NCI-H82 (cell line): ENCODE measurements at regions not wholly inside any gene's neighbourhood (a gene's known extent, or its start where the extent isn't known, plus 50 kb on each side); places are given as distances from the start of the nearest gene placed in this dataset.
"Not testable (repeated sequence)": the region's sequence is repeated elsewhere in the genome, so short reads cannot be mapped to it uniquely, and the experiment has no call there.

ENCODE experiments used
- DNase-seq: peaks from one replicate; lab custom pipeline; 2025; lab: John Stamatoyannopoulos, UW

DNA sequence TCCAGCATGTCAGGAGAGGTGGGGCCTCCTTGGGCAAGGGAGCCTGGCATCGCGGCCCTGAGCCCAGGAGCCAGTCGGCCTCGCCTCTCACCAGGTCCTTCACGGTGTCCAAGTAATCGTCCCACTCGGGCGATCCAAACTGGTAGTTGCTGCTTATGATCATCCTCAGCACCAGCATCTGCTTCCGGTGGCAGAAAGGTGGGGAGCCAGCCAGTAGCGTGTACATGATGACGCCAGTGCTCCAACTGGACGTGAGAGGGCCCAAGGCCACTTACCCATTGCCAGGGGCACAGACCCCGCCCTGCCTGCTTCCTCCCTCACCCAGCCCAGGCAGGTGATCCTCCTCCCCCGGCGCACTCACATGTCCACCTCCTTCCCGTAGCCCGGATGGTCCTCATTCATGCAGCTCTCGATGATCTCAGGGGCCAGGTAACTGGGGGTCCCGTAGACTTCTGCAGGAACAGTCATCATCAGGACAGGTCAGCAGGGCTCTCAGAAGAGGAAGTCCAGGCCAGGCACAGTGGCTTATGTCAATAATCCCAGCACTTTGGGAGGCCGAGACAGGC lies 214.7 kb downstream of the OR4C45 start:
- no peak for DNase-seq

DNA sequence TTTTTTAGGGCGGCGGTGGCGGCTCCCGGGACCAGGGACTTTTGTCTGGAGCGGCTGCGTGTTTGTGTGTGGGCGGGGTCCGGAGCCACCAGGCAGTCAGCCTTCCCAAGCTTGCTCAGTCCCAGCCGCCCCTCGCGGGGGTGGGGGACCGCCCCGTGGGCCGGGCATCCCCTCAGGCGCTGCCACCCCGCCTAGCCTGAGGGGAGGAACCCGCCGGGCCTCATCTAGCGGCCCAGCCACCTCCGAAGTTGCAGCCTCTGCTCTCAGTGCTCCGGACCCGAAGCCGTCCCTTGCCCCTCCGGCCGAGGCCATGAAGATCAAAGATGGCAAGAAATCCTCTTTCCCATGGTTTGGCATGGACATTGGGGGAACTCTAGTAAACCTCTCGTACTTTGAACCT lies 235.2 kb downstream of the OR4C45 start:
- DNase-seq = no peak

DNA sequence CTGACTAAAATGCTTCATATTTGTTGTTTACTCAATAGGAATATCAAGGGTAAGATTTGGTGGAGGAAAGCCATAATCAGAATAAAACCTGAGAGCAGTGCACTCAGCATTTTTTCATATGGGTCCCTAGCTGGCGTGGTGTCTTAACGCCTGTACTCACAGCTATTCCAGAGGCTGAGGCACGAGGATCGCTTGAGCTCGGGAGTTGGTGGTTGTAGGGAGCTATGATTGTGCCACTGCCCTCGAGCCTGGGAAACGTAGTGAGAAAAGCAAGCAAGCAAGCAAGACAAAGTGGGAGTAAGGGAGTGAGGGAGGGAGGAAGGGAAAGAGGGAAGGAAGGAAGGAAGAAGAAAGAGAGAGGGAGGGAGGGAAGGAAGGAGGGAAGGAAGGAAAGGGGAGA lies 242.5 kb downstream of the OR4C45 start:
- no peak for DNase-seq

GRCh38 chr11:50278756-50279155 lies 246.1 kb downstream of the OR4C45 start:
- no peak for DNase-seq

DNA sequence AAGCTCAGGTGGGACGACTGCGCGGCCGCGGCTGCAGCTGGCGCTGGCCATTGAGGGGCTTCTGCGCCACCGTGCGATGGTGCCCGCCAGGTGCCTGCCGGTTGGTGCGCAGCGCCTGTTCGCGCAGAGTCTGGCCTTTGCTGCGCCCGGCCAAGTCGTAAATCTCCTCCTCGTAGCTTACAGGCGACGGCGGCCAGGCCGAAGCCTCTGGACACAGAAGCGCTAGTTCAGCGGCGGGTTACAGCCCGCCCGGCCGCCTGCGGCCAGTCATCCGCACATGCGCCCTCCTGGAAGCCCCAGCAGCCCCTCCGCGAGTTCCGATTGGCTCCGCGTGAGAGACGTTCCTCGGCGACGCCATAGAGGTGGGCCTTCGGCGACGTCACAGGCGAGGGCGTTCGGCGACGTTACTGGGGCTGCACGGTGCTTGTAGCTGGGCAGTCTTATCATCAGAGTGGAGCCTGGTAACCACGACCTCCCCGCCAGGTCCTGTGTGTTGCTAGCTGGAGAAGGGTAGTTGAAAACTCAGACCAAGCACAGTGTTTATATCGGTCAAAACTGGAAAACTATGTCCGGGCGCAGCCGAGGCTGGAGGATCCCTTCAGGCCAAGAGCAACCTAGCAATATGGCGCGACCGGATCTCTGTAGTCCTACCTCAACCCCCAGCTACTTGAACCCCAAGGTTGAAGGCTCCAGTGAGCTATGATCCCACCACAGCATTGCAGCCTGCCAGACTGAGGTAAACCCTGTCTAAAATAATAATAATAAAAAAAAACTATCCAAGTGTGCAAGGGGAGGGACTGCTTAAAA lies 265.7 kb downstream of the OR4C45 start:
- DNase-seq = no peak

DNA sequence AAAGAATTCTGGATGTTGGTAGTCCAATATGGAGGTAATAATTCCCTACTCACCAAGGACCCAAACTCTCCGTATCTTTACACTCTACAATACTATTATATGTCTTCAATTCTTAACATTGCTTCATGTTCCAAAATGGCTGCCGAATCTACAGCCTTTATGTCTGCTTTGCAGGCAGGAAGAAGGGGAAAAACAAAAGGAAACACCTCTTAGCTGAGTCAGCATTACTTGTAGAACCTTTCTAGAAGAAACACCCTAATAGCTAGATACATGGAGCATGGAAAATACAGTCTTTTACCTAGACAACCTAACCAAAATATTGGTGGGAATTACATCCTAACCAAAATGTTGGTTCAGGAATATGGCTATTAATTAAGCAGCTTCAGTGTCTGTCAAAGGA lies 298.0 kb downstream of the OR4C45 start:
- DNase-seq = not testable (repeated sequence)

GRCh38 chr11:50333861-50334260 lies 301.2 kb downstream of the OR4C45 start:
- DNase-seq = no peak

DNA sequence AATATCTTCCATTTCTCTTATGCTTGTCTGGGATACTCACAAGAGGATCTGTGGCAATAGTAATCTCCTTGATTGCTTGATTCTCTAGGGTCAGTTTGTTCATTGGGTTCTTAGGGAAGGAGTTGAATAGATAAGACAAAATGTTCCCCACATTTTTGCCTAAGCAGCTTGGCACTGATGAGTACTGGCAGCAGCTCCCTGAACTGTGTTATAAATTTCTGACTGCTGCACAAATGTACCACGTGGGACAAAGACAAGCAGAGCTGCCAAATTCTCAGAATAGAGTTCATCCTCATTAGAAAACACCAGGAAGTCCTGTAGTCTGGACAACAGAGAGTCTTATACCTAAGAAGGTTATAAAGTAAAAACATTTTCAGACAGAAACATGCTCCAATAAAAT lies 304.8 kb downstream of the OR4C45 start:
- not testable (repeated sequence) for DNase-seq

DNA sequence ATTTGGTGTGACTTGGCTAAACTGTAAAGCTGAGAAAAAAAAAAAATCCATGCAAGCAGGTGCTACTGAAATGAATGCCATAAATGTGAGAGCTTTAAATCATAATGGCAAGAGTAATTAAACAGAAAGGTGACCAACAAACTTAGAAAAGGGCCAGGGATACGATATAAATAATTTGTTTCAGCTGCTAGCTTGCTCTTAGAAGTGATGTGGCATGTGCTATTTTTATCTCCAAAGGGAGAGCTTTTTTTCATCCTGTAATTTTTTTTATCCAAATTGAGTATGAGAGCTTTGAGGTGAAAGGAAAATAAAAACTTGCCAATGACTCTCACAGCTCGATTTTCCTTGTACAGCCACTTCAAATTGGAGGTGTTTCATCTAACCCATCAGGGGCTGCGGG lies 315.3 kb downstream of the OR4C45 start:
- not testable (repeated sequence) for DNase-seq

- no peak for DNase-seq
Observed at GRCh38 chr11:50379484-50379883, 346.8 kb downstream of the OR4C45 start.

DNA sequence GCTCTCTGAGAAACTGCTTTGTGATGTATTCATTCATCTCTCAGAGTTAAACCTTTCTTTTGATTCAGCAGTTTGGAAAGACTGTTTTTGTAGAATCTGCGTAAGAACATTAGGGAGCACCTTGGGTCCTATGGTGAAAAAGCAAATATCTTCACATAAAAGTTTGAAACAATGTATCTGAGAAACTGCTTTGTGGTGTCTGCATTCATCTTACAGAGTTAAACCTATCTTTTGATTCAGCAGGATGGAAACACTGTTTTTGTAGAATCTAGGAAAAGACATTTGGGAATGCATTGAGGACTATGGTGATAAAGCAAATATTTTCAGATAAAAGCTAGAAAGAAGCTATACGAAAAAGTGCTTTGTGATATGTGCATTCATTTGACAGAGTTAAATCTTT lies 361.3 kb downstream of the OR4C45 start:
- DNase-seq = no peak

DNA sequence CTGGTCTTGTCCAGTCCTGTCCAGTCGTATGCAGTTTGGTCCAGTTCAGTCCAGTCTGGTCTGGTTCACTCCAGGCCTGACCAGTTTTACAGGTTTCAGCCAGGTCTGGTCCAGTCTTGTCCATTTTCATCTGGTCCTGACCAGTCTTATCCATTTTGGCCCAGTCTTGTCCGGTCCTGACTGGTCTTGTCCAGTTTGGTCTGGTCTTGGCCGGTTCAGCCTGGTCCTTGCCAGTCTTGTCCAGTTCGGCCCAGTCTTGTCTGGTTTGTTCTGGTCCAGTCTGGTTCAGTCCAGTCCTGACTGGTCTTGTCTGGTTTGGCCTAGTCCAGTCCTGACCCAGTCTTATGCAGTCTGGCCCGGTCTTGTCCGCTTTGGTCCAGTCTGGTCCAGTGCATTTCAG lies 380.2 kb downstream of the OR4C45 start:
- no peak for DNase-seq

- DNase-seq = no peak
Observed at GRCh38 chr11:50423208-50423607, 390.5 kb downstream of the OR4C45 start.
